HepG2 (cell line): ENCODE measurements at regions not wholly inside any gene's neighbourhood (a gene's known extent, or its start where the extent isn't known, plus 50 kb on each side); places are given as distances from the start of the nearest gene placed in this dataset.
"Not testable (repeated sequence)": the region's sequence is repeated elsewhere in the genome, so short reads cannot be mapped to it uniquely, and the experiment has no call there.

Experiments used
- ATAC-seq: fragments of 200-7000 bp; cut with Tn5 transposase; 3 replicates; pipeline ENCODE4 v1.9.1; 2020; ENCODE audit warnings: mild to moderate bottlenecking, moderate library complexity
- BruUV-seq: library from RNA; stranded (reverse); fragments of 400-500 nt; replicated peaks from 2 replicates; lab custom pipeline; 2021; lab: Mats Ljungman, UMichigan
- CTCF ChIA-PET: fragments of 300-600 bp; formaldehyde crosslinking; extraction: SDS; loops from one replicate; lab custom pipeline; 2021; ENCODE audit warnings: low total read pairs, inconsistent platforms, low intra/inter-chr PET ratio; lab: Yijun Ruan, JAX
- POLR2A ChIA-PET: fragments of 350-600 bp; sonication (Branson Sonifier 250); formaldehyde crosslinking; loops from one replicate; lab custom pipeline; 2020; ENCODE audit warnings: antibody characterized with exemption, inconsistent platforms; lab: Yijun Ruan, JAX
- DNase-seq: peaks from one replicate; pipeline ENCODE4 v3.0.0-alpha.2; 2015; ENCODE audit warnings: low spot score
- FAIRE-seq: peaks from 3 replicates; lab custom pipeline; 2011; peaks lifted over from hg19 to GRCh38; lab: Jason Lieb, UNC
- H2AFZ ChIP-seq: one replicate; pipeline ENCODE4 v1.6.1; 2011; ENCODE audit warnings: low read length, inconsistent platforms
- H3K27ac ChIP-seq: fragments of 300-600 bp; 3 replicates; pipeline ENCODE4 v1.8.0; 2011; ENCODE audit warnings: mixed run types, mild to moderate bottlenecking, mixed read lengths, low read length, inconsistent platforms; ENCODE audit not compliant: insufficient read depth; ENCODE audit errors: extremely low read length
- H3K27me3 ChIP-seq, 2 experiments: fragments of 200-600 bp in 1 of 2; 2 replicates in 1 of 2; 3 replicates in 1 of 2; pipeline versions ENCODE4 v1.6.0 to v1.8.0; 2011; ENCODE audit warnings: low read length in 2 of 2, mild to moderate bottlenecking in 2 of 2, moderate library complexity in 2 of 2, inconsistent platforms in 1 of 2; ENCODE audit not compliant: insufficient read depth in 2 of 2, control insufficient read depth in 1 of 2
- H3K36me3 ChIP-seq, 2 experiments: fragments of 200-600 bp in 1 of 2; replicated peaks in 1 of 2; 2 replicates in 1 of 2; 3 replicates in 1 of 2; pipeline versions ENCODE4 v1.5.1 to v1.8.0; 2011; ENCODE audit warnings: low read length in 2 of 2, inconsistent platforms in 1 of 2; ENCODE audit not compliant: insufficient read depth in 2 of 2, control insufficient read depth in 1 of 2
- H3K4me1 ChIP-seq: 2 replicates; pipeline ENCODE4 v1.5.1; 2012; ENCODE audit warnings: low read length, inconsistent platforms; ENCODE audit not compliant: insufficient read depth
- H3K4me2 ChIP-seq: 2 replicates; pipeline ENCODE4 v1.6.0; 2011; ENCODE audit warnings: low read depth, low read length, inconsistent platforms
- H3K4me3 ChIP-seq, 3 experiments: fragments of 200-600 bp in 1 of 3; sonication (generic), shearing (Covaris generic) in 1 of 3; replicated peaks in 1 of 3; 2 replicates each; pipeline ENCODE4 v1.5.1; 2011 to 2016; ENCODE audit warnings: low read length in 3 of 3, inconsistent platforms in 2 of 3, low read depth in 2 of 3, mild to moderate bottlenecking in 2 of 3, control low read depth in 1 of 3, mixed read lengths in 1 of 3; ENCODE audit not compliant: insufficient read depth in 1 of 3
- H3K79me2 ChIP-seq: one replicate; pipeline ENCODE4 v1.6.1; 2011; ENCODE audit warnings: low read length, inconsistent platforms; ENCODE audit not compliant: insufficient read depth
- H3K9ac ChIP-seq: 2 replicates; pipeline ENCODE4 v1.6.0; 2011; ENCODE audit warnings: mild to moderate bottlenecking, low read depth, low read length, inconsistent platforms; ENCODE audit not compliant: insufficient read depth
- H3K9me3 ChIP-seq: 2 replicates; pipeline ENCODE4 v1.5.1; 2012; ENCODE audit warnings: mild to moderate bottlenecking, low read length
- H4K20me1 ChIP-seq: 2 replicates; pipeline ENCODE4 v1.6.0; 2011; ENCODE audit warnings: inconsistent platforms, mild to moderate bottlenecking, low read length, moderate library complexity; ENCODE audit not compliant: insufficient read depth
- AHR ChIP-seq: IDR thresholded peaks from 2 replicates; pipeline ENCODE4 v1.6.1; 2018; ENCODE audit warnings: missing genetic modification reagents, missing compliant biosample characterization
- CTCF ChIP-seq: sonication (generic); formaldehyde crosslinking; IDR thresholded peaks from 2 replicates; pipeline ENCODE4 v1.5.0; 2020; ENCODE audit warnings: mild to moderate bottlenecking, missing genetic modification reagents, moderate library complexity
- HDAC2 ChIP-seq: sonication (generic); formaldehyde crosslinking; IDR thresholded peaks from 2 replicates; pipeline ENCODE4 v1.4.0; 2020; ENCODE audit warnings: missing genetic modification reagents
- STAG1 ChIP-seq: sonication (generic); formaldehyde crosslinking; IDR thresholded peaks from 2 replicates; pipeline ENCODE4 v1.4.0; 2020; ENCODE audit warnings: missing genetic modification reagents
- TFDP1 ChIP-seq: IDR thresholded peaks from 2 replicates; pipeline ENCODE4 v1.6.1; 2016; ENCODE audit warnings: missing compliant biosample characterization, missing genetic modification reagents, borderline replicate concordance
- WGBS: methylation state at CpG from one replicate; pipeline ENCODE4 v1.1.6; 2017; ENCODE audit warnings: low lambda C conversion rate; 5-methylcytosine and 5-hydroxymethylcytosine counted together
- in situ Hi-C: cut with HindIII; loops from 2 replicates; pipeline ENCODE4 v1.10.0; 2017; ENCODE audit warnings: low pct_unique_long_range_greater_than_20kb; ENCODE audit not compliant: extremely low pct_ligation_motif_present
- intact Hi-C: fragments of 100-400 bp; cut with micrococcal nuclease; formaldehyde crosslinking; loops from one replicate; pipeline ENCODE4 v1.10.0; 2022; ENCODE audit not compliant: unreplicated experiment
- TF ChIP-seq, protein P1 (sequence below): sonication (generic); formaldehyde crosslinking; IDR thresholded peaks from 2 replicates; pipeline ENCODE4 v1.4.0; 2020; ENCODE audit warnings: mild to moderate bottlenecking, missing genetic modification reagents
- TF ChIP-seq, protein P2 (sequence below): sonication (generic); formaldehyde crosslinking; IDR thresholded peaks from 2 replicates; pipeline ENCODE4 v1.8.1; 2023; ENCODE audit warnings: mild to moderate bottlenecking, missing genetic modification reagents, borderline replicate concordance

GRCh38 chr7:51373607-51374006 is 57.0 kb upstream of the COBL start:
- H3K4me3 ChIP-seq, DNase-seq, H3K4me1 ChIP-seq, H3K9ac ChIP-seq, CTCF ChIA-PET, H3K36me3 ChIP-seq, H3K27ac ChIP-seq, POLR2A ChIA-PET, H3K9me3 ChIP-seq, H3K79me2 ChIP-seq, H3K4me2 ChIP-seq, in situ Hi-C loops, H2AFZ ChIP-seq, BruUV-seq, H4K20me1 ChIP-seq, H3K27me3 ChIP-seq: not testable (repeated sequence)
- FAIRE-seq (peak; percentile 82), ATAC-seq (peak; percentile 73)
- TF ChIP-seq STAG1 (CRISPR knock-in tag) (peak; percentile 36; the same call in 1 of the 2 replicates), CTCF (peak; percentile 35)
- 9% methylated on average over 2 of the region's 2 CpGs for WGBS
- intact Hi-C loops: loop anchor here (1.0 kb wide), 1 partner anchor 211 kb away; no protein-coding TSS in a partner anchor

GRCh38 chr7:51369746-51370145 is 53.1 kb upstream of the COBL start:
- Histone ChIP-seq H3K4me3 (no peak overlapping the region), H3K4me1 (peaks cover 16% of the 10 kb centered on the region; the same call in 1 of the 2 replicates), H3K27ac (no peak overlapping the region), H3K36me3 (no peaks in the 10 kb centered on the region), H3K4me2 (no peak overlapping the region), H3K9me3 (no peaks in the 10 kb centered on the region), H3K9ac (no peak overlapping the region), H2AFZ (no peak overlapping the region), H3K79me2 (no peaks in the 10 kb centered on the region), H4K20me1 (no peaks in the 10 kb centered on the region), H3K27me3 (no peaks in the 10 kb centered on the region)
- FAIRE-seq (peak; percentile 89), ATAC-seq (peak; percentile 48), DNase-seq (no peak)
- no TSS peak for BruUV-seq
- in situ Hi-C loops: loop anchor here (5.0 to 10.0 kb wide), 3 partner anchors 115 to 207 kb away; no protein-coding TSS in a partner anchor
- ChIA-PET CTCF (interaction anchor here (1.4 to 3.9 kb wide), 2 partner anchors 144 to 208 kb away, joined by 6 to 38 read pairs; no protein-coding TSS in a partner anchor), POLR2A (no interaction called here)
- 0% methylated on average over 3 of the region's 3 CpGs for WGBS
- intact Hi-C loops: loop anchor here (1.0 to 5.0 kb wide), 2 partner anchors 52 to 116 kb away; partner anchors contain the start of gene COBL
- TF ChIP-seq, protein P1, sequence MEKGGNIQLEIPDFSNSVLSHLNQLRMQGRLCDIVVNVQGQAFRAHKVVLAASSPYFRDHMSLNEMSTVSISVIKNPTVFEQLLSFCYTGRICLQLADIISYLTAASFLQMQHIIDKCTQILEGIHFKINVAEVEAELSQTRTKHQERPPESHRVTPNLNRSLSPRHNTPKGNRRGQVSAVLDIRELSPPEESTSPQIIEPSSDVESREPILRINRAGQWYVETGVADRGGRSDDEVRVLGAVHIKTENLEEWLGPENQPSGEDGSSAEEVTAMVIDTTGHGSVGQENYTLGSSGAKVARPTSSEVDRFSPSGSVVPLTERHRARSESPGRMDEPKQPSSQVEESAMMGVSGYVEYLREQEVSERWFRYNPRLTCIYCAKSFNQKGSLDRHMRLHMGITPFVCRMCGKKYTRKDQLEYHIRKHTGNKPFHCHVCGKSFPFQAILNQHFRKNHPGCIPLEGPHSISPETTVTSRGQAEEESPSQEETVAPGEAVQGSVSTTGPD (CRISPR knock-in tag): no peak
- no peak for TF ChIP-seq AHR (CRISPR knock-in tag)
- peak; percentile 68 for TF ChIP-seq CTCF
- TF ChIP-seq, protein P2, sequence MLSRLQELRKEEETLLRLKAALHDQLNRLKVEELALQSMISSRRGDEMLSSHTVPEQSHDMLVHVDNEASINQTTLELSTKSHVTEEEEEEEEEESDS: no peak
- TF ChIP-seq HDAC2 (CRISPR knock-in tag): no peak
- TF ChIP-seq STAG1 (CRISPR knock-in tag): peak; percentile 56
- TF ChIP-seq TFDP1 (CRISPR knock-in tag): no peak
